ENCODE measurements at regions not wholly inside any gene's neighbourhood (a gene's known extent, or its start where the extent isn't known, plus 50 kb on each side); places are given as distances from the start of the nearest gene placed in this dataset.

DNA sequence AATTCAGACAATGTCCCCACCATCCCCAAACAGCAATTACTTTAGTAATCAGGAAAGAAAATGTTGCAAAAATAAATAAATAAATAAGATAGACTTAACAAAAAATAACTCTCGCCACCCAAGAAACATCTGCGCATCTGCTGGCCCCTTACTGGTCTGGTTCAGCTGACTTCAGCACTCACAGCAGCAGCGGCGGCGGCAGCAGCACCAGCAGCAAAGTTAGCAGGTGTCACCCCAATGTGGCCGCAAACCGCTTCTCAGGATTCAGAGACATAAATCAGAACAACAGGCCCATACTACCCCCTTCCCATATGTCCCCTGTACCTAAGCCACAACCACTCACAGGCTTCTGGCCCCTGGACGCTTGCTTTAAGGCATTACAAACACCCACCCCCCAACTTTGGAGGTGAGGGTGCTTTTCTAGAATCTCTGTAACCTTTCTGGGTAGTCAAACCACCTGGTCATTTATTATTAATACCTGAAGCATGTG lies 593.0 kb downstream of the BNC2 start:
- H3K27ac ChIP-seq, result no peak overlapping the region
- no peak for TF ChIP-seq ZFX (IDR thresholded peaks at IDR 0.05; ENCODE audit: borderline replicate concordance)
- TF ChIP-seq, protein P1, sequence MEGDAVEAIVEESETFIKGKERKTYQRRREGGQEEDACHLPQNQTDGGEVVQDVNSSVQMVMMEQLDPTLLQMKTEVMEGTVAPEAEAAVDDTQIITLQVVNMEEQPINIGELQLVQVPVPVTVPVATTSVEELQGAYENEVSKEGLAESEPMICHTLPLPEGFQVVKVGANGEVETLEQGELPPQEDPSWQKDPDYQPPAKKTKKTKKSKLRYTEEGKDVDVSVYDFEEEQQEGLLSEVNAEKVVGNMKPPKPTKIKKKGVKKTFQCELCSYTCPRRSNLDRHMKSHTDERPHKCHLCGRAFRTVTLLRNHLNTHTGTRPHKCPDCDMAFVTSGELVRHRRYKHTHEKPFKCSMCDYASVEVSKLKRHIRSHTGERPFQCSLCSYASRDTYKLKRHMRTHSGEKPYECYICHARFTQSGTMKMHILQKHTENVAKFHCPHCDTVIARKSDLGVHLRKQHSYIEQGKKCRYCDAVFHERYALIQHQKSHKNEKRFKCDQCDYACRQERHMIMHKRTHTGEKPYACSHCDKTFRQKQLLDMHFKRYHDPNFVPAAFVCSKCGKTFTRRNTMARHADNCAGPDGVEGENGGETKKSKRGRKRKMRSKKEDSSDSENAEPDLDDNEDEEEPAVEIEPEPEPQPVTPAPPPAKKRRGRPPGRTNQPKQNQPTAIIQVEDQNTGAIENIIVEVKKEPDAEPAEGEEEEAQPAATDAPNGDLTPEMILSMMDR (IDR thresholded peaks at IDR 0.05), result no peak

DNA sequence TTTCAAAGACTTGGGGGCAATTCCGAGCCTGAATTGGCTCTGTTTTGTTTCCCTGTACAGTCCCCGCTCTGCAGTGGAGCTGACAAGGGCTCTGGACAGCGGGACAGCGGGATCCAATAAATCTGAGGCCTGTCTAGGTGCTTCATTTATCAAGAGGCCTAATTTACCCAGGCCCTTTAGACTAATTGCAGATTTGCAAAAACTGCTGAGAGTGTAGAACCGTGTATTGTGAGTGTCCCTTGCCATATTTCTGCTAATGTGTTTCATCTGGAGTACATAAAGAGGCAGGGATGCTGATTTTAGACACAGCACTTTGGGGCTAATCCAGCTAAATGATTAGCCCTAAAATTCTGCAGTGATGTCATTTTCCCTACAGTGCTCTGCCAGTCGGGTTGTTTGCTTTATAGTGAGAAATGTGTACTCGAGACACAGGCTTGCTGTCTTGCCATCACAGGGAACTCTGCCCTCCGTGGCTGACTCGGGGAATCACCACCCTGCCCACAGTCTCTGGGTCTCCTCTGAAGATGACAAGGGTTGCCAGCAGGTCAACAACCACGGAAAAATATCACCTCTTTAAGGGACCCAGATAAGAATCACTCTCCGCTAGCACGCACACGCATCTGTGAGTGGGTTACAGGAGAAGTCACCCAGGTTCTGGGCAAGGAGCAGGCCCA lies 592.0 kb downstream of the BNC2 start:
- no peak for TF ChIP-seq ZFX (IDR thresholded peaks at IDR 0.05; ENCODE audit: borderline replicate concordance)
- TF ChIP-seq, protein P1 (IDR thresholded peaks at IDR 0.05), result no peak
- H3K27ac ChIP-seq, result no peak overlapping the region

DNA sequence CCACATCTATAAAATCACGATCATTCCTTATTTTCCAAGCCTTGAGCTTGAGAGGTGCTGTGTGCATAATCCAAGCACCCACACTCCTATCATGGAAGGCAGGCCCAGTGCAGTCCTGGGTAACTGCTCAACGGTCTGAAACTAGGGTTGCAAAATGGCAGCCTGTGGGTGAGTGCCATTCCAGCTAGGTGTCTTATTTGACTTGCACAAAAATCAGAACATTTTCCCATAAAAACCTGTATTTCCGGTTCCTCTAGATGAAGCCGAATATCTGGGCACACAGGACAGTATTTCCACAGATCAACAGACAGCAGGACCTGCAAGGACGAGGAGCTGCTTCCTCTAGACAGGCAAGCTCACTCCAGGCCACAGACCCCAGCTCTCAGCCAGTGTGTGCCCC lies 588.8 kb downstream of the BNC2 start:
- TF ChIP-seq, protein P1 (IDR thresholded peaks at IDR 0.05), result no peak
- no peak for TF ChIP-seq ZFX (IDR thresholded peaks at IDR 0.05; ENCODE audit: borderline replicate concordance)
- H3K27ac ChIP-seq, result no peak overlapping the region

DNA sequence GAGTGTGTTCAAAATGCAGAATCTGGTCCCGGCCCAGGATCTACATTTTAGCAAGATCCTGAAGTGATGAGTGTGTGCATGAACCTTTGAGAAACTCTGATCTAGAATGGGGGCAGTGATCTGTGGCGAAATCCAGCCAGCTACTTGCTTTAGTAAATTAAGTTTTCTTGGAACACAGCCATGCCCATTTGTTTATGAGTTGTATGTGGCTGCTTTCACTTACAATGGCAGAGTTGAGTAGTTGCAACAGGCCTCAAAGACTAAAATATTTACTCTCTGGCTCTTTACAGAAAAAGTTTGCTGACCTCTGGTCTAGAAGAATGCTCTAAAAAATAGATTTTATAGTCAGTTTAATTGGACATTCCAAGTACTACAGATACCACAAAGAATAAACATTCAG lies 588.3 kb downstream of the BNC2 start:
- TF ChIP-seq ZFX (IDR thresholded peaks at IDR 0.05; ENCODE audit: borderline replicate concordance), result no peak
- TF ChIP-seq, protein P1 (IDR thresholded peaks at IDR 0.05), result no peak
- no peak overlapping the region for H3K27ac ChIP-seq

DNA sequence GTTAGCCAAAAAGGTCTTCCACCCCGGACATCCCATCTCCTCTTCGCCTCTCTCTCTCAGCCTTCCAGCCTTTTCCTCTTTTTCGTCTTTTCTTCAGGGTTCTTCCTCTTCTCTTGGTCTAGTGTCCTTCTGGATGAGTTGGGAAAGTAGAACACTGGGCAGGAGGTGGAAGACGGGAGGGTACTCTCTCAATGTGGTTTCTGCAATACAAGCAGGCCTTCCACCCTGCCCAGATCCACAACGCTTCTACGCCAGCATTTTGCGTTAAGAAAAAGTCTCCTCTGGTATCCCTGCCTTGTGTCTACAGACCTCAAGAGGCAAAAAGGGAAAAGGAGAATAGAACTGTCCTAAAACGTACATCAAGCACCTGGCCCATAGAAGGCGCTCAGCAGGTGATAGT lies 587.8 kb downstream of the BNC2 start:
- no peak overlapping the region for H3K27ac ChIP-seq
- TF ChIP-seq ZFX (IDR thresholded peaks at IDR 0.05; ENCODE audit: borderline replicate concordance), result no peak
- TF ChIP-seq, protein P1 (IDR thresholded peaks at IDR 0.05), result no peak

DNA sequence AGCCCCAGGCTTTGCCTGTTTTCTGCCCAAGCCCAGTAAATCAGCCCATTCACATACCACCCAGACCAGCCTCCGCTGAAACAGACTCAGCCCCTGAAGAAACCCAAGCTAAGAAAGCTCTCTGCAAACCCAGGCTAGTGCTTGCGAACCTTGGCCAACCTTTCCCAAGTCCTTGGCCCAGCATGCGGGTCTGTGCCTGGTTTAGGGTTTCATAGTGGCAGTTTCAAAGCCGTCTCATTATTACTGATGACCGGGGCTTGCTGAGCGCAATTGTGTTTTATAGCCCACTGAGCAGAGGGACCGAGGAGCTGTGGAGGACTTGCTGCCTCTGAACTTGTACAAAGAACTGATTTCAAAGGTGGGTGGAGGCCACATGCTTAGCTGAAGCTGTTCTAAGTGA lies 584.3 kb downstream of the BNC2 start:
- no peak for TF ChIP-seq ZFX (IDR thresholded peaks at IDR 0.05; ENCODE audit: borderline replicate concordance)
- TF ChIP-seq, protein P1 (IDR thresholded peaks at IDR 0.05), result no peak

DNA sequence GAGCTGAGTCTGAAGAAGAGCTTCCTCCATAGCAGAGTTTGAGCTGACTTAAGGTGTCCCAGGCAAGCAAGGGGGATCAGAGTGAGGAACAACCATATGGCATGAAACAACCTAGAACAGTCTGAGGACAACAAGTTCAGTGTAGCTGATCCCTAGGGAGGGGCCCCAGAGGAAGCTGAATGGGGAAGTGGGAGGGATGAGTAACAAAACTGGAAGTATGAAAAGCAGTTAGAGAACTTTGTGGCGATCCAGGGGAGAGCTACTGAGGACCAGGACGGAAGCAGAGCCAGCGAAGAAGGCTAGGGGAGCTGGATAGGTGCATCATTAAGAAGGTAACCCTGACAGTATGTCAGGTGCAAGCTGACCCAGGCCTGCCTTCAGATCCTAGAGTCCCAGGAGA lies 580.8 kb downstream of the BNC2 start:
- TF ChIP-seq, protein P1 (IDR thresholded peaks at IDR 0.05), result no peak
- no peak for TF ChIP-seq ZFX (IDR thresholded peaks at IDR 0.05; ENCODE audit: borderline replicate concordance)
- H3K27ac ChIP-seq, result no peak overlapping the region

More for the DNA sequence above, 584.3 kb downstream of the BNC2 start:
- H3K27ac ChIP-seq, result no peak overlapping the region

All from 22Rv1 (cell line).